H1 (cell line): ENCODE measurements at regions not wholly inside any gene's neighbourhood (a gene's known extent, or its start where the extent isn't known, plus 50 kb on each side); places are given as distances from the start of the nearest gene placed in this dataset.

Experiments
- CTCF ChIA-PET: fragments of 300-600 bp; sonication (Branson Sonifier 250); formaldehyde crosslinking; loops from one replicate; lab custom pipeline; 2021; ENCODE audit not compliant: partially characterized antibody; lab: Charles Lee
- POLR2A ChIA-PET: fragments of 300-600 bp; sonication (Branson Sonifier 250); formaldehyde crosslinking; loops from one replicate; lab custom pipeline; 2021; ENCODE audit warnings: inconsistent platforms; ENCODE audit not compliant: partially characterized antibody; lab: Charles Lee
- DNase-seq, 2 experiments: peaks; one replicate each; pipeline versions ENCODE4 v3.0.0 to v3.0.0-alpha.2; 2010 to 2022; ENCODE audit warnings: low spot score in 2 of 2, low read depth in 1 of 2, mixed read lengths in 1 of 2
- FAIRE-seq: peaks from 2 replicates; lab custom pipeline; 2011; peaks lifted over from hg19 to GRCh38; lab: Jason Lieb, UNC
- H2AFZ ChIP-seq: 2 replicates; pipeline ENCODE4 v1.8.1; 2012; ENCODE audit warnings: low read length, inconsistent platforms
- H2AK5ac ChIP-seq: 2 replicates; pipeline ENCODE4 v1.6.1; 2013; ENCODE audit warnings: low read depth, low read length
- H2BK120ac ChIP-seq: replicated peaks from 2 replicates; pipeline ENCODE3; 2013; ENCODE audit warnings: low read depth, low read length, inconsistent platforms
- H2BK12ac ChIP-seq: 2 replicates; pipeline ENCODE4 v1.6.1; 2013; ENCODE audit warnings: low read depth, low read length
- H2BK15ac ChIP-seq: 2 replicates; pipeline ENCODE4 v1.6.1; 2013; ENCODE audit warnings: low read length
- H2BK20ac ChIP-seq: 2 replicates; pipeline ENCODE4 v1.6.1; 2013; ENCODE audit warnings: low read length
- H2BK5ac ChIP-seq: 2 replicates; pipeline ENCODE4 v1.6.1; 2013; ENCODE audit warnings: low read depth, low read length
- H3K14ac ChIP-seq: 2 replicates; pipeline ENCODE4 v1.6.1; 2013; ENCODE audit warnings: inconsistent platforms; ENCODE audit not compliant: insufficient read length
- H3K18ac ChIP-seq: 2 replicates; pipeline ENCODE4 v1.6.1; 2013; ENCODE audit warnings: low read length; ENCODE audit errors: extremely low read depth
- H3K23ac ChIP-seq: 2 replicates; pipeline ENCODE4 v1.6.1; 2013; ENCODE audit warnings: inconsistent platforms; ENCODE audit not compliant: insufficient read length
- H3K23me2 ChIP-seq: 2 replicates; pipeline ENCODE4 v1.6.1; 2013; ENCODE audit warnings: low read depth, low read length
- H3K27ac ChIP-seq: 2 replicates; pipeline ENCODE4 v1.6.1; 2011; ENCODE audit warnings: low read depth, low read length, inconsistent platforms
- H3K27me3 ChIP-seq, 4 experiments: replicated peaks in 1 of 4; 1 replicate in 1 of 4; 2 replicates in 3 of 4; pipeline versions ENCODE4 v1.6.1 to v1.8.1; 2011 to 2013; ENCODE audit warnings: low read length in 3 of 4, mild to moderate bottlenecking in 3 of 4, inconsistent platforms in 2 of 4, mixed read lengths in 2 of 4, moderate library complexity in 1 of 4; ENCODE audit not compliant: control insufficient read depth in 3 of 4, insufficient read depth in 3 of 4; ENCODE audit errors: extremely low read depth in 1 of 4
- H3K36me3 ChIP-seq, 4 experiments: 2 replicates each; pipeline versions ENCODE4 v1.6.1 to v1.8.1; 2011 to 2013; ENCODE audit warnings: mild to moderate bottlenecking in 4 of 4, low read length in 3 of 4, moderate library complexity in 2 of 4, control low read depth in 1 of 4, inconsistent platforms in 1 of 4; ENCODE audit not compliant: insufficient read depth in 4 of 4, control insufficient read depth in 2 of 4
- H3K4ac ChIP-seq: replicated peaks from 2 replicates; pipeline ENCODE3; 2013; ENCODE audit warnings: low read length, low read depth, mixed read lengths, inconsistent platforms; ENCODE audit not compliant: insufficient read length
- H3K4me1 ChIP-seq, 4 experiments: replicated peaks in 1 of 4; 1 replicate in 1 of 4; 2 replicates in 3 of 4; pipeline versions ENCODE4 v1.6.1 to v1.8.1; 2011 to 2013; ENCODE audit warnings: low read length in 3 of 4, inconsistent platforms in 2 of 4, mixed read lengths in 1 of 4; ENCODE audit not compliant: insufficient read depth in 4 of 4, control insufficient read depth in 3 of 4
- H3K4me2 ChIP-seq, 2 experiments: 2 replicates each; pipeline versions ENCODE4 v1.6.1 to v1.8.1; 2011 to 2013; ENCODE audit warnings: low read depth in 2 of 2, low read length in 2 of 2, control low read depth in 1 of 2, inconsistent platforms in 1 of 2, mild to moderate bottlenecking in 1 of 2; ENCODE audit not compliant: insufficient read depth in 1 of 2
- H3K4me3 ChIP-seq, 4 experiments: fragments of 200-600, 300-600 bp in 1 of 4; sonication (generic), shearing (Covaris generic), sonication (Bioruptor Twin) in 1 of 4; 2 replicates each; pipeline versions ENCODE4 v1.5.1 to v1.8.1; 2011 to 2016; ENCODE audit warnings: low read length in 4 of 4, low read depth in 3 of 4, control low read depth in 2 of 4, inconsistent platforms in 2 of 4, mild to moderate bottlenecking in 2 of 4, mixed read lengths in 1 of 4, moderate library complexity in 1 of 4; ENCODE audit not compliant: insufficient read depth in 2 of 4; ENCODE audit errors: extremely low read depth in 1 of 4
- H3K56ac ChIP-seq: replicated peaks from 2 replicates; pipeline ENCODE3; 2013; ENCODE audit warnings: low read depth, mild to moderate bottlenecking, mixed read lengths, low read length, inconsistent platforms; ENCODE audit not compliant: insufficient read length
- H3K79me1 ChIP-seq: 2 replicates; pipeline ENCODE4 v1.6.1; 2013; ENCODE audit warnings: low read depth, low read length, control low read depth
- H3K79me2 ChIP-seq, 2 experiments: 2 replicates each; pipeline versions ENCODE4 v1.6.1 to v1.8.1; 2012 to 2013; ENCODE audit warnings: low read length in 2 of 2, mild to moderate bottlenecking in 2 of 2, inconsistent platforms in 1 of 2; ENCODE audit not compliant: insufficient read depth in 2 of 2, control insufficient read depth in 1 of 2
- H3K9ac ChIP-seq, 4 experiments: replicated peaks in 1 of 4; 1 replicate in 1 of 4; 2 replicates in 3 of 4; pipeline versions ENCODE4 v1.6.1 to v1.8.1; 2011 to 2013; ENCODE audit warnings: low read depth in 3 of 4, low read length in 3 of 4, control low read depth in 2 of 4, mild to moderate bottlenecking in 2 of 4, moderate library complexity in 2 of 4, inconsistent platforms in 1 of 4; ENCODE audit errors: extremely low read depth in 1 of 4
- H3K9me3 ChIP-seq, 2 experiments: 2 replicates each; pipeline versions ENCODE4 v1.6.1 to v1.8.1; 2012 to 2013; ENCODE audit warnings: mild to moderate bottlenecking in 2 of 2, moderate library complexity in 2 of 2, control low read depth in 1 of 2, inconsistent platforms in 1 of 2, low read depth in 1 of 2, low read length in 1 of 2, mixed read lengths in 1 of 2; ENCODE audit not compliant: insufficient read depth in 2 of 2
- H4K20me1 ChIP-seq, 2 experiments: replicated peaks in 1 of 2; 2 replicates each; pipeline versions ENCODE3 to v1.8.1; 2011 to 2013; ENCODE audit warnings: inconsistent platforms in 2 of 2, low read length in 2 of 2, mild to moderate bottlenecking in 1 of 2; ENCODE audit not compliant: insufficient read depth in 2 of 2, control insufficient read depth in 1 of 2
- H4K5ac ChIP-seq: 2 replicates; pipeline ENCODE4 v1.6.1; 2013; ENCODE audit warnings: low read length, low read depth, mixed read lengths, inconsistent platforms; ENCODE audit not compliant: insufficient read length
- H4K8ac ChIP-seq: 2 replicates; pipeline ENCODE4 v1.8.0; 2013; ENCODE audit warnings: mild to moderate bottlenecking, moderate library complexity, low read length, inconsistent platforms; ENCODE audit not compliant: insufficient read depth; ENCODE audit errors: extremely low read depth
- H4K91ac ChIP-seq: replicated peaks from 2 replicates; pipeline ENCODE3; 2013; ENCODE audit warnings: low read length, mixed read lengths, inconsistent platforms; ENCODE audit not compliant: insufficient read length
- CHD1 ChIP-seq: IDR thresholded peaks from 2 replicates; pipeline ENCODE4 v1.6.1; 2012; ENCODE audit warnings: low read depth, low read length, improper control_type of control experiment
- GABPA ChIP-seq: IDR thresholded peaks from 2 replicates; pipeline ENCODE4 v1.6.1; 2011; ENCODE audit warnings: mild to moderate bottlenecking, low read length, moderate library complexity, borderline replicate concordance; ENCODE audit not compliant: insufficient read depth
- TAF7 ChIP-seq: optimal IDR thresholded peaks from 2 replicates; pipeline ENCODE3; 2011; ENCODE audit warnings: low read depth, mild to moderate bottlenecking, inconsistent platforms, low read length, moderate library complexity, borderline replicate concordance
- WGBS, 2 experiments: shearing (Covaris generic) in 1 of 2; methylation state at CpG; one replicate each; pipeline versions ENCODE4 v1.1.6 to v1.1.7; 2013 to 2015; ENCODE audit warnings: low lambda C conversion rate in 2 of 2, mixed read lengths in 2 of 2, inconsistent platforms in 1 of 2, low coverage in 1 of 2, missing lambda C conversion rate in 1 of 2; ENCODE audit not compliant: insufficient replicate concordance in 2 of 2, insufficient coverage in 1 of 2, insufficient read length in 1 of 2; ENCODE audit errors: extremely low coverage in 1 of 2, missing lambda C conversion rate in 1 of 2; 5-methylcytosine and 5-hydroxymethylcytosine counted together
- TF ChIP-seq, protein P1 (sequence below): IDR thresholded peaks from 2 replicates; pipeline ENCODE4 v1.6.1; 2012; ENCODE audit warnings: inconsistent platforms

DNA sequence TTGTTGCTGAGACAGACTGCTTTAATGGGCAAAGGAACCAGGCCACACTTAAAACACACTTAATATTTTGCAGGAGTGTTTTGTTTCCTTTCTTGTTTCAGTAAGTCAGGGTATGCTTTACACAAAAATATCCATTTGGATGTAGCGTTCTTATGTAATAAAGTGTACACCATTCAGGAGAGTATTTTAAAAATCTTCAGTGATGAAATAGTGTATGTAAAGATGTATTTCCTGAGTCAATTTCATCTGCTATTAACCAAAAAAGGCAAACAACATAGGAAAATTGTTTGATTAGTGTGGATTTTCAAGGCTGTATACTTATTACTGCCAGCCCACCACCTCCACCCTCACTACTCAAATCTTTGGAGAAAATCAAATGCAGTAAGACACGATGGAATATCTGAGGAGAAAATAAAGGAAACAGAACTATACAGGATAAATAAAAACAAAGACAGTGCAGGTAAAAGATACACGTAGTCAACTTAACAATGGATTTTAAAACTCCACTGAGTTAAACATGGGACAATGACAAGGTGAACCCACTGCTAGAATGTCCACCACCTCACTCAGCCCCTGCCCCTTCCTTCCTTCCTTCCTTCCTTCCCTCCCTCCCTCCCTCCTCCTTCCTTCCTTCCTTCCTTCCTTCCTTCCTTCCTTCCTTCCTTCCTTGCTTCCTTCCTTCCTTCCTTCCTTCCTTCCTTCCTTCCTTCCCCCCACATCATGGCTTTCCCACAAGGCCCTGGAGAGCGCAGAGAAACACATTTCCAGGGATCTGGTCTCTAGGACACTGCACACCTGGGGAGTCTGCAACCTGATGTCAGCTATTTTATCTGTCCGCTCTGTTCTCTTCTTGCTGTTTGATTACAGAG, 360.3 kb downstream of the IRS2 start:
- TF ChIP-seq, protein P1, sequence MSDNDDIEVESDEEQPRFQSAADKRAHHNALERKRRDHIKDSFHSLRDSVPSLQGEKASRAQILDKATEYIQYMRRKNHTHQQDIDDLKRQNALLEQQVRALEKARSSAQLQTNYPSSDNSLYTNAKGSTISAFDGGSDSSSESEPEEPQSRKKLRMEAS: no peak
- TF ChIP-seq GABPA (no peak), CHD1 (no peak), TAF7 (no peak)
- TF ChIP-seq, all 59 proteins: peak for 0
- POLR2A ChIA-PET: no interaction called here
- WGBS, 2 experiments: 72% methylated on average over 5 of the region's 5 CpGs; no CpG with 5 or more reads in 1 of the 2 experiments
- no peak for FAIRE-seq
- Histone ChIP-seq H4K91ac (no peak overlapping the region), H4K20me1 (no peaks in the 10 kb centered on the region), H3K79me1 (no peaks in the 10 kb centered on the region), H3K27ac (no peak overlapping the region), H3K14ac (no peak overlapping the region), H3K23ac (no peak overlapping the region), H3K4me1 (no peaks in the 10 kb centered on the region), H2AK5ac (no peak overlapping the region), H3K27me3 (no peaks in the 10 kb centered on the region), H2BK20ac (no peak overlapping the region), H4K8ac (no peak overlapping the region), H3K56ac (no peak overlapping the region), H3K9ac (no peak overlapping the region), H3K9me3 (0 out of 4 replicates have a peak, but pooled peaks cover 0 to 4% of the 10 kb centered on the region in 2 experiments), H3K79me2 (no peaks in the 10 kb centered on the region), H2BK5ac (no peak overlapping the region), H3K4me3 (no peak overlapping the region), H3K4ac (no peak overlapping the region), H3K23me2 (no peaks in the 10 kb centered on the region), H2BK12ac (no peak overlapping the region), H3K36me3 (no peaks in the 10 kb centered on the region), H2AFZ (no peak overlapping the region), H4K5ac (no peak overlapping the region), H3K18ac (no peak overlapping the region), H3K4me2 (no peak overlapping the region), H2BK120ac (no peak overlapping the region), H2BK15ac (no peak overlapping the region)
- CTCF ChIA-PET: interaction anchor here (1.1 to 1.6 kb wide), 2 partner anchors 229 to 358 kb away, joined by 3 to 6 read pairs; no protein-coding TSS in a partner anchor
- no peak for DNase-seq
